CD4-positive, alpha-beta T cell treated with Interleukin-15 for 4 hours (primary cell): ENCODE measurements at regions not wholly inside any gene's neighbourhood (a gene's known extent, or its start where the extent isn't known, plus 50 kb on each side); places are given as distances from the start of the nearest gene placed in this dataset.
"Not testable (repeated sequence)": the region's sequence is repeated elsewhere in the genome, so short reads cannot be mapped to it uniquely, and the experiment has no call there.

Source experiments
- DNase-seq: peaks from one replicate; pipeline ENCODE4 v3.0.0-alpha.2; 2020; ENCODE audit warnings: low spot score

- DNase-seq: not testable (repeated sequence)
Measured at GRCh38 chr12:74269355-74269754, 268.3 kb upstream of the ATXN7L3B start.

GRCh38 chr12:74280156-74280655, 257.4 kb upstream of the ATXN7L3B start:
- no peak for DNase-seq

GRCh38 chr12:74281401-74282180, 256.0 kb upstream of the ATXN7L3B start:
- DNase-seq: not testable (repeated sequence)

- no peak for DNase-seq
Measured at GRCh38 chr12:74283646-74284045, 254.0 kb upstream of the ATXN7L3B start.

- no peak for DNase-seq
Measured at GRCh38 chr12:74285773-74286172, 251.9 kb upstream of the ATXN7L3B start.

GRCh38 chr12:74286254-74286653, 251.4 kb upstream of the ATXN7L3B start:
- no peak for DNase-seq

GRCh38 chr12:74292351-74293194, 245.1 kb upstream of the ATXN7L3B start:
- no peak for DNase-seq

GRCh38 chr12:74293689-74294131, 243.9 kb upstream of the ATXN7L3B start:
- no peak for DNase-seq

- no peak for DNase-seq
Measured at GRCh38 chr12:74317078-74317601, 220.5 kb upstream of the ATXN7L3B start.

- no peak for DNase-seq
Measured at GRCh38 chr12:74317741-74318140, 219.9 kb upstream of the ATXN7L3B start.

- no peak for DNase-seq
Measured at GRCh38 chr12:74319886-74320285, 217.7 kb upstream of the ATXN7L3B start.

- DNase-seq: no peak
Measured at GRCh38 chr12:74321381-74321780, 216.3 kb upstream of the ATXN7L3B start.

- no peak for DNase-seq
Measured at GRCh38 chr12:74322792-74323191, 214.8 kb upstream of the ATXN7L3B start.

- DNase-seq: no peak
Measured at GRCh38 chr12:74328623-74329022, 209.0 kb upstream of the ATXN7L3B start.

- DNase-seq: no peak
Measured at GRCh38 chr12:74334780-74335179, 202.9 kb upstream of the ATXN7L3B start.

- no peak for DNase-seq
Measured at GRCh38 chr12:74337951-74338350, 199.7 kb upstream of the ATXN7L3B start.

GRCh38 chr12:74339211-74339610, 198.4 kb upstream of the ATXN7L3B start:
- no peak for DNase-seq

- no peak for DNase-seq
Measured at GRCh38 chr12:74349925-74350324, 187.7 kb upstream of the ATXN7L3B start.

GRCh38 chr12:74365178-74365964, 172.3 kb upstream of the ATXN7L3B start:
- DNase-seq: no peak

- DNase-seq: no peak
Measured at GRCh38 chr12:74370608-74371216, 166.9 kb upstream of the ATXN7L3B start.

- DNase-seq: no peak
Measured at GRCh38 chr12:74379114-74379513, 158.5 kb upstream of the ATXN7L3B start.
